ENCODE measurements at regions not wholly inside any gene's neighbourhood (a gene's known extent, or its start where the extent isn't known, plus 50 kb on each side); places are given as distances from the start of the nearest gene placed in this dataset.
A peak's percentile ranks its signal among the peaks of the same experiment; 100 is the strongest.
"Not testable (repeated sequence)": the region's sequence is repeated elsewhere in the genome, so short reads cannot be mapped to it uniquely, and the experiment has no call there.

DNA sequence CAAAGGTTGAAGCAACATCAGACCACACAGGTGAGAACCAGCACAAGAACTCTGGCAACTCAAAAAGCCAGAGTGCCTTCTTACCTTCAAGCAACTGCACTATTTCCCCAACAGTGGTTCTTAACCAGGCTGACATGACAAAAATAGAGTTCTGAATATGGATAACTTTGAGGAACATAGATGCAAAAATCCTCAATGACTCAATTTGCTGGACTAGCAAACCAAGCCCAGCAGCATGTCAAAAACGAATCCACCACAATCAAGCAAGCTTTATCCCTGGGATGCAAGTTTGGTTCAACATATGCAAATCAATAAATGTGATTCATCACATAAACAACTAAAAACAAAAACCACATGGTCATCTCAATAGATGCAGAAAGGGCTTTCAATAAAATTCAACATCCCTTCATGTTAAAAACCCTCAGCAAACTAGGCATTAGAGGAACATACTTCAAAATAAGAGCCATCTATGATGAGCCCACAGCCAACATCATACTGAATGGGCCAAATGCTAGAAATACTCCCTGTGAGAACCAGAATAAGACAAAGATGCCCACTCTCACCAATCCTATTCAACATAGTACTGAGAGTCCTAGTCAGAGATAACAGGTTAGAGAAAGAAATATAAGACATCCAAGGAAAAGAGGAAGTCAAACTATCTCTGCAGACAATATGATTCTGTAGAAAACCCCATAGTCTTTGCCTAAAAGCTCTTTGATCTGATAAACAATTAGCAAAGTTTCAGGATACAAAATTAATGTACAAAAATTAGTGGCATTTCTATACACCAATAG is 110.5 kb upstream of the NBPF19 start:
- H3K4me3 ChIP-seq; H3K27ac ChIP-seq; H3K27me3 ChIP-seq; H3K36me3 ChIP-seq; intact Hi-C loops (cut with DNase I; ENCODE audit: low total_unique reads); H3K4me1 ChIP-seq; DNase-seq (ENCODE audit: low spot score in 2 of 2); H3K9me3 ChIP-seq: not testable (repeated sequence)

DNA sequence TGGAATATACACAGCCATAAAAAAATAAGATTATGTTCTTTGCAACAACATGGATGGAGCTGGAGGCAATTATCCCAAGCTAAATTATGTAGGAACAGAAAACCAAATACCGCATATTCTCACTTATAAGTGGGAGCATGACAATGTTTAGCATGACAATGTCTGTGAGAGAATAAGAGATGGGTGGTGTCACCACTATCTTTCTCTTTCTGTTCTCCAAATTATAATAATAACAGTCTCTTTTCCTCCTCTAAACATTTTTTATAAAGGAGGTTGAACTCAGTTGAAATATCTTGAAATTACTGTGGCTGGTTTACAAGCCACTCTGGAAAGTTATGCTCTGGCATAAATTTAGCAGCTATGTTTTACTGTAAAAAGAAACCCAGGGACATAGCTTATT is 108.4 kb upstream of the NBPF19 start:
- intact Hi-C loops (cut with DNase I; ENCODE audit: low total_unique reads); H3K4me3 ChIP-seq; H3K9me3 ChIP-seq; H3K27ac ChIP-seq; H3K4me1 ChIP-seq; H3K27me3 ChIP-seq; DNase-seq (ENCODE audit: low spot score in 2 of 2); H3K36me3 ChIP-seq: not testable (repeated sequence)

DNA sequence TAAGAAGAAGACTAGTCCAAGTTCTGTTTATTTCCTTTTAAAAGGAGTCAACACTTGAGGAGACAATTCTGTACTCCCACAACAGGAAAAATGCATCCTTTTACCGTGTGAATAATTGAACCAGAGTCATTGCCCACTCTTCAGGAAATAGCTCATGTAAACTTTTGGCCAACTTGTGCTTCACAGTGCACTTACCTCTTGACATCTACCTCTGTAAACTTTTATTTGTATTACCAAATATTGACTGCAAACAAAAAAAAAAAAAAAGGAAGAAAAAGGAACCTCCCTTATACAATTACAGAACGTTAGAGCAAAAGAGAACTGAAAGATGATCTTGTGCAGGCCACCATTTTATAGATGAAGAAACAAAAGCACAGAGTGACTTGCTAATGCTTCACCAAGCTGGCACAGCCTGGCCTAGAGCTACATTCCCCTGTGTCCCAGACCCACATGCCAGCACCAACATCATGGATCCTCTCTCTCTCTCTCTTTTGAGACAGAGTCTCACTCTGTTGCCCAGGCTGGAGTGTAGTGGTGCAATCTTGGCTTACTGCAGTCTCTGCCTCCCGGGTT is 107.3 kb upstream of the NBPF19 start:
- DNase-seq (ENCODE audit: low spot score in 2 of 2); H3K4me1 ChIP-seq; H3K27ac ChIP-seq; H3K36me3 ChIP-seq; H3K4me3 ChIP-seq; intact Hi-C loops (cut with DNase I; ENCODE audit: low total_unique reads); H3K9me3 ChIP-seq; H3K27me3 ChIP-seq: not testable (repeated sequence)

DNA sequence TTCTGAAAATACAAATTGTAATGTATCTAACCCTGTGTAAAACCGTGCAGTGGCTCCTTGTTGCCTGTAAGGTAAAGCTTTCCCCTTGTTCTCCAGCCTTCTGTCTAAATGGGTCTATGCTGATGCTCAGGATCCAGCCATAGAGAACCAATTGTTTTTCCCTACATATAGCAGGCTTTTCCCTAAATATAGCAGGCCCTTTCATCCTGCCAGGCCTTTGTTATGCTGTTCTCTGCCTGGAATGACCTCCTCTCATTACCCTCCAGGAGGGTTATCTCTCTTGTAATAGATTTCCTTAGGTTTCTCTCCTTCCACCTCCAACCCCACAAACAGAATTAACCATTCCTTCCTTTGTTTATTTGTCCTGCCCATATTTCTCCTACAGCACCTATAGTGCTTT is 106.5 kb upstream of the NBPF19 start:
- H3K27ac ChIP-seq; DNase-seq (ENCODE audit: low spot score in 2 of 2): not testable (repeated sequence)

DNA sequence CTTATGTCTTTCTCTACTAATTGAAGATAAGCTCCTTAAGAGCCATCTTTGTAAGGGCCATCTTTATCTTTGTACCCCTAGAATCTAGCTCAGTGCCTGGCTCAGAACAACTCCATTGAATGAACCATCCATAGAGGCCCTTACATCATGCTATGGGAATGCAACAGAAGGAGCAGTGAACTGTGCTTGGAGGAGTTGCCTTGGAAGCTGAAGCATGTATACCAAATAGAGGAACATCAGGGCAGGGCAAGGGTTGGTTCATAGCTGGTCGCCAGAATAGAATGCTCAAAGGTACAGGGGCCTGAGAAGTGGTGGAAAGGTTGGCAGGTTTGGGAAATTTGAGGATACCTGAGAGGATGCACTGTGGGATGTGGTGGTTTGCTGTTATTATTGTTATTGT is 105.8 kb upstream of the NBPF19 start:
- H3K27ac ChIP-seq; DNase-seq (ENCODE audit: low spot score in 2 of 2); H3K4me3 ChIP-seq; H3K36me3 ChIP-seq; H3K4me1 ChIP-seq; H3K9me3 ChIP-seq; H3K27me3 ChIP-seq; intact Hi-C loops (cut with DNase I; ENCODE audit: low total_unique reads): not testable (repeated sequence)

More for the DNA sequence above, 106.5 kb upstream of the NBPF19 start:
- H3K9me3 ChIP-seq; intact Hi-C loops (cut with DNase I; ENCODE audit: low total_unique reads); H3K36me3 ChIP-seq; H3K4me1 ChIP-seq; H3K27me3 ChIP-seq; H3K4me3 ChIP-seq: not testable (repeated sequence)

DNA sequence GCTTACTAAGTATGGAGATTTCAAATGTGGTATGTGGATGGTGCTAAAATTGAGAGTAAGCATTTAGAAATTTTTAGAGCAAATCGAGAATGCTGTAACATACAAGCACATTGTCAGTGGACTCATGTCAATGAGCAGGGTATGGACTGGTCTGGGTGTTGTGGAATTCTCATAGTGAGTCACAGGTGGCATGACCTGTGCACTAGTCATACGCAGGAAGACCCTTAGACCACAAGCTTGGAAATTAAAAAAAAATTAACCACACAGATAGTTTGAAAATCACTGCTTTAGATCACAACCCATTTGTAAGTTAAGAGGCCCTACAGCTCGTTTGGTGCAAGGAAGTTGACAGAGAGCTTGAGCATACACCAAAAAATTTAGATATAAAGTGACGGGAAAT is 102.9 kb upstream of the NBPF19 start:
- H3K4me3 ChIP-seq; DNase-seq (ENCODE audit: low spot score in 2 of 2); H3K9me3 ChIP-seq; H3K36me3 ChIP-seq; H3K27me3 ChIP-seq; H3K27ac ChIP-seq; intact Hi-C loops (cut with DNase I; ENCODE audit: low total_unique reads); H3K4me1 ChIP-seq: not testable (repeated sequence)

DNA sequence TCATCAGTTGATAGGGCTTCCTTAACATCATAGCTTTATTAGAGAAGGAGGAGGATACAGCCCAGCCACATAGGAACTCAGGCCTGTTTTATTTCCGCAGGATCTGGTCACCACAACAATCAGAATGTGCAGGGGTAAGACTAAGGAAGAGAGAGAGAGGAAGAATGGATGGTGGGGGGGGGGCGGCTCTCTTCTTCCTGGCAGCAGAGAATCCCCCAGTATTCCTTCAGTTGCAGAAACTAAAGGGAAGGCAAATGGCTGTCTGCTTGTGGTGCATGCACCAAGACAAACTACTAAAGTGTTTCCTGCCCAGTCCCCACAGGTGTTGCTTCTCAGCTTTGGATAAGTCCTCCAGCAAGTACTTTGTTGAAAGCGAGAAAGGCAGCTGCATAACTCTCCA is 96.4 kb upstream of the NBPF19 start:
- H3K9me3 ChIP-seq; H3K27me3 ChIP-seq; H3K4me3 ChIP-seq; H3K36me3 ChIP-seq; DNase-seq (ENCODE audit: low spot score in 2 of 2); H3K4me1 ChIP-seq; H3K27ac ChIP-seq; intact Hi-C loops (cut with DNase I; ENCODE audit: low total_unique reads): not testable (repeated sequence)

DNA sequence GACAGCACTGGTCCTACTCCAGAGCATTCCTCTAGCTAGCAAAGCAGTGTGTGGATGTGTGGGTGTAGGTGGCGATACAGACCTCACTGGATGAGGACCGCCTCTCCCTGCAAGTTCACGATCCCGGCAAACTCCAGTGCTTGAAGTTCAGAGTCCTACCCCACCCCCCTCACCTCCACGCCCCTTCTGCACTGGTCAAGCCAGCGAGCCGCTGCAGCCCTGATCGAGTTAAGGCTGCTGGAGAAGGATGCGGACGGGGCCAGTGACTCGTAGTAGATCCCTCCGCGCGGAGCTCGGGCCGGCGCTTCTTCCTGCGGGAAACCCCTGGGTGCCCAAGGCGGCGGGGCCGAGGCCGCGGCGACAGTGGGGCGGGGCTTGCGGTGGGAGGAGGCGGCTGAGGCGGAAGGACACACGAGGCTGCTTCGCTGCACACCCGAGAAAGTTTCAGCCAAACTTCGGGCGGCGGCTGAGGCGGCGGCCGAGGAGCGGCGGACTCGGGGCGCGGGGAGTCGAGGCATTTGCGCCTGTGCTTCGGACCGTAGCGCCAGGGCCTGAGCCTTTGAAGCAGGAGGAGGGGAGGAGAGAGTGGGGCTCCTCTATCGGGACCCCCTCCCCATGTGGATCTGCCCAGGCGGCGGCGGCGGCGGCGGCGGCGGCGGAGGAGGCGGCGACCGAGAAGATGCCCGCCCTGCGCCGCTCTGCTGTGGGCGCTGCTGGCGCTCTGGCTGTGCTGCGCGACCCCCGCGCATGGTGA is 84.5 kb upstream of the NBPF19 start:
- peak; percentile 54 to 57 for DNase-seq (ENCODE audit: low spot score in 2 of 2)
- Histone ChIP-seq H3K4me3 (peak overlapping the region; percentile 32 to 71 (median 48)), H3K27ac (peak overlapping the region; percentile 66 to 88)
- TF ChIP-seq POLR2AphosphoS5 (IDR thresholded peaks at IDR 0.05) = peak; percentile 31 to 51 (median 49)
- TF ChIP-seq POLR2A (IDR thresholded peaks at IDR 0.05) = peak; percentile 36
- H3K36me3 ChIP-seq; intact Hi-C loops (cut with DNase I; ENCODE audit: low total_unique reads); H3K9me3 ChIP-seq; H3K27me3 ChIP-seq; H3K4me1 ChIP-seq: not testable (repeated sequence)

DNA sequence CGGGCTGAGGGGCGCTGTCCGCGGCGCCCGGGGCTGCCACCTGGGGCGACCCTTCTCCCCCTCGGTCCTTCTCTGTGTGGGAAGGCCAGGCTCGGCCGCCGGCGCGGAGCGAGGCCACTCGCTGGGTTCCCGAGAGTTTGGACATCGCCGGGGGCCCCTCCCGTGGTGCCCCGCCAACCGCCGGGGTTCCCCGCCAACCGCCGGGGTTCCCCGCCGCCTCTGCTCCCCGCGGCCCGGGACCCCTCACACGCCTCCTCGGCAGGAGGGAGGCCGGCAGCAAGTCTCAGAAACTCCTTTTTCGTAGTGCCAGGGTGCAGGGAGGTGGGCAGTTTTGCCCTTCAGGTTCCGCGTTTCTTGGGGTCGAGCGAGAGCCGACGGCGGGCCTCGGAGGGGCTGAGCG is 83.9 kb upstream of the NBPF19 start:
- H3K27me3 ChIP-seq; DNase-seq (ENCODE audit: low spot score in 2 of 2); H3K36me3 ChIP-seq; H3K9me3 ChIP-seq; intact Hi-C loops (cut with DNase I; ENCODE audit: low total_unique reads); H3K4me1 ChIP-seq: not testable (repeated sequence)
- peak overlapping the region; percentile 32 to 71 (median 48) for H3K4me3 ChIP-seq
- peak overlapping the region; percentile 66 to 88 for H3K27ac ChIP-seq

DNA sequence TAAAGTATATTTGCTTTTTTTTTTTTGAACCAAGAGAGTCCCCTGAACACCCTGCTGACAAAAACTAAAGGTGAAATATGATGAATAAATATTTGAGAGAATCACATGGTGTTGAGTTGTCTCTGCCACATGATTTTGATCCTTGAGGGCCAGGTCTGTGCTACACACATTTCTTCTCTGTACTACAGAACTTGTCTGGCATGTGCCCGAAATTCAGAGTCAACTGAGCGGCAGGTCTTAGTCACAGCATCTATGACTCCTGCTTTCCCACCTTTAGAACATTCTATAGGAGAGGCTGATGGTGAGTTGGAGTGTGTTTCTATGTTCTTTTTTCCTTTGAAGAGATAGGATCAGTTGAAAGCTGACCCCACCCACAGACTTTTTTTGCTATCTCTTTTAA is 79.0 kb upstream of the NBPF19 start:
- H3K27me3 ChIP-seq; H3K9me3 ChIP-seq; intact Hi-C loops (cut with DNase I; ENCODE audit: low total_unique reads); H3K4me1 ChIP-seq; DNase-seq (ENCODE audit: low spot score in 2 of 2); H3K36me3 ChIP-seq; H3K27ac ChIP-seq; H3K4me3 ChIP-seq: not testable (repeated sequence)

DNA sequence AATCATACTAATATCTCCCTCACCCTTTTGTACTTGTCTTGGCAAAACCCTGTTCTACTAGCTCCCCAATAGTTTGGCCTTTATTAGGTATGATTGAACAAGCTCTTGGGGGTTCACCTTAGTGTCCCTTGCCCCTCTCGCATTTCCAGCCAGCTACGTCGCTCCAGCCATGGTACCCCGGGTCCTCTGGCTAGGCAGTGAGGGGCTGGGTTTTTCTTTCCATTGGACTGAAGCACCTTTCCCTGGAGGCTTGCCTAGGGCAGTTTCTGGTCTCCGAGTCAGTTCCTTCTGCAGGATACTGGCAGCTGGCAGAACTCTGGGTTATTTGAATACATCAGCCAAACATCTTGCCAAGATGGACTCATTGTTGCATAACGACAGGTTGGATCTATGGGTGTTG is 76.3 kb upstream of the NBPF19 start:
- H3K4me1 ChIP-seq; H3K4me3 ChIP-seq; H3K27me3 ChIP-seq; intact Hi-C loops (cut with DNase I; ENCODE audit: low total_unique reads); H3K36me3 ChIP-seq; H3K9me3 ChIP-seq: not testable (repeated sequence)
- DNase-seq (ENCODE audit: low spot score in 2 of 2) = peak in 1 of 2 donors; percentile 25
- peak overlapping the region; percentile 57 to 66 for H3K27ac ChIP-seq

DNA sequence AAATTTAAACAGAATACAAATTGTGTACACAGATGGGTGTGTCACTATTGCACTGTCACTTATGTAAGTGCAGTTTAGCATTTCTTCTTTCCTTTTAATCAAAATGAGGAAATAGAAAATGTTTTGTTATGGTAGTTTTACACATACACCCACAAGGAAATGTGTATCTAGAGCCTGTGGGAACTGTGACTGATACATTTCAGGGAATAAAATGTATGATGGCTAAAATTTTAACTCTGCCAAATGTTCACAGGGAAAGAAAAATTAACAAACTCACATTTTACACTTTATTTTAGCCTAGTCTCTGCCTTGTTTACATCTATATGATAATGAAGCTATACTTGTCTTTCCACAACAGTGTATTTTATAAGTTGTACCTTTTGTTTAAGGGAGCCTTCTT is 66.4 kb upstream of the NBPF19 start:
- H3K27ac ChIP-seq; H3K4me3 ChIP-seq; DNase-seq (ENCODE audit: low spot score in 2 of 2); H3K4me1 ChIP-seq; H3K36me3 ChIP-seq; intact Hi-C loops (cut with DNase I; ENCODE audit: low total_unique reads); H3K9me3 ChIP-seq; H3K27me3 ChIP-seq: not testable (repeated sequence)

DNA sequence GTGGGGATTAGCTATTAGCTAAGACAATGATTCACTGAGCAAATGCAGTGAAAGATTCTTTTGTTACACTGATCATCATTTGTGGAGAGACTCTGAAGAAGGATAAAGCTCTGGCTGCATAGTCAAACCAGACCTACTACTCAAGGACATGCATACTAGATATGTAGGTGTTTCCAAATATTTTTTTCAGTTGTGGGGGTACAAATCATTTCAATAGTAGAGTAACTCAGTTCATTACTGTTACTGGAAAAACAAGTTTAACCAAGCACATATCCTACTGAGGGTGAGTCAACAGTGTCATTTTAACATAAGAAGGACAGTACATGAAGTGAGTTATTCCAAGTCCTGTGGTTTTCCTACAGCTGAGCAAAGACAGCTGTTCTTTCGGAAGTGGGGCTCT is 59.5 kb upstream of the NBPF19 start:
- H3K4me3 ChIP-seq; H3K27me3 ChIP-seq; H3K9me3 ChIP-seq; DNase-seq (ENCODE audit: low spot score in 2 of 2); H3K27ac ChIP-seq; intact Hi-C loops (cut with DNase I; ENCODE audit: low total_unique reads); H3K4me1 ChIP-seq; H3K36me3 ChIP-seq: not testable (repeated sequence)

Data from breast epithelium (tissue), 4 donors.